Lower leg skin (tissue), 3 donors: ENCODE measurements at regions not wholly inside any gene's neighbourhood (a gene's known extent, or its start where the extent isn't known, plus 50 kb on each side); places are given as distances from the start of the nearest gene placed in this dataset.

Source experiments
- POLR2A ChIP-seq, 2 donors: fragments of 450-650 bp; IDR thresholded peaks; one replicate each; pipeline ENCODE4 v1.6.1; 2016 to 2017; ENCODE audit warnings: antibody characterized with exemption in 2 of 2, mild to moderate bottlenecking in 1 of 2, moderate library complexity in 1 of 2
- TF ChIP-seq, protein P1 (sequence below), 3 donors: fragments of 450-650 bp; IDR thresholded peaks; one replicate each; pipeline ENCODE4 v1.5.1; 2016; ENCODE audit warnings: antibody characterized with exemption in 3 of 3, mild to moderate bottlenecking in 3 of 3, moderate library complexity in 2 of 3

DNA sequence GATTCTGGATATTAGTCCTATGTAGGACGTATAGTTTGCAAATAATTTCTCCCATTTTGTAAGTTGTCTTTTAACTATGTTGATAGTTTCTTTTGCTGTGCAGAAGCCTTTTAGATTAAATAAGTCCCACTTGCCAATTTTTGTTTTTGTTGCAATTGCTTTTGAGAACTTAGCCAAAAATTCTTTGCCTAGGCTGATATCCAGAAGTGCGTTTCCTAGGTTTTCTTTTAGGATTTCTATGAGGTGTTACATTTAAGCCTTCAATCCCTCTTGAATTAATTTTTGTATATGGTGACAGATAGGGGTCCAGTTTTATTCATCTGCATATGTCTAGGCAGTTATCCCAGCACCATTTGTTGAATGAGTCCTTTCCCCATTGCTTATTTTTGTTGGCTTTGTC is 264.4 kb upstream of the OR4E1 start:
- TF ChIP-seq POLR2A (IDR thresholded peaks at IDR 0.05), result no peak
- TF ChIP-seq, protein P1, sequence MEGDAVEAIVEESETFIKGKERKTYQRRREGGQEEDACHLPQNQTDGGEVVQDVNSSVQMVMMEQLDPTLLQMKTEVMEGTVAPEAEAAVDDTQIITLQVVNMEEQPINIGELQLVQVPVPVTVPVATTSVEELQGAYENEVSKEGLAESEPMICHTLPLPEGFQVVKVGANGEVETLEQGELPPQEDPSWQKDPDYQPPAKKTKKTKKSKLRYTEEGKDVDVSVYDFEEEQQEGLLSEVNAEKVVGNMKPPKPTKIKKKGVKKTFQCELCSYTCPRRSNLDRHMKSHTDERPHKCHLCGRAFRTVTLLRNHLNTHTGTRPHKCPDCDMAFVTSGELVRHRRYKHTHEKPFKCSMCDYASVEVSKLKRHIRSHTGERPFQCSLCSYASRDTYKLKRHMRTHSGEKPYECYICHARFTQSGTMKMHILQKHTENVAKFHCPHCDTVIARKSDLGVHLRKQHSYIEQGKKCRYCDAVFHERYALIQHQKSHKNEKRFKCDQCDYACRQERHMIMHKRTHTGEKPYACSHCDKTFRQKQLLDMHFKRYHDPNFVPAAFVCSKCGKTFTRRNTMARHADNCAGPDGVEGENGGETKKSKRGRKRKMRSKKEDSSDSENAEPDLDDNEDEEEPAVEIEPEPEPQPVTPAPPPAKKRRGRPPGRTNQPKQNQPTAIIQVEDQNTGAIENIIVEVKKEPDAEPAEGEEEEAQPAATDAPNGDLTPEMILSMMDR (IDR thresholded peaks at IDR 0.05), result no peak
